ENCODE measurements at regions not wholly inside any gene's neighbourhood (a gene's known extent, or its start where the extent isn't known, plus 50 kb on each side); places are given as distances from the start of the nearest gene placed in this dataset.

- H4K20me1 ChIP-seq (ENCODE audit: insufficient read depth, low read length) = no peaks in the 10 kb centered on the region
- DNase-seq = no peak
- no peaks in the 10 kb centered on the region for H3K79me2 ChIP-seq (ENCODE audit: low read length)
- no peak overlapping the region for H3K4me2 ChIP-seq (ENCODE audit: low read depth, low read length)
- no peaks in the 10 kb centered on the region for H3K9me2 ChIP-seq (replicated peaks; ENCODE audit: insufficient read depth, low read length)
- no peaks in the 10 kb centered on the region for H3K27me3 ChIP-seq (replicated peaks; ENCODE audit: insufficient read depth, low read length)
- no peak for TF ChIP-seq EZH2 (optimal IDR thresholded peaks at IDR 0.05; ENCODE audit: low read depth, low read length)
- no peak for TF ChIP-seq EZH2phosphoT487 (IDR thresholded peaks at IDR 0.05; ENCODE audit: low read length)
- no peak for TF ChIP-seq CTCF (IDR thresholded peaks at IDR 0.05; ENCODE audit: low read length)
- no peak overlapping the region for H3K9ac ChIP-seq (ENCODE audit: low read length)
- no peaks in the 10 kb centered on the region for H3K9me3 ChIP-seq (replicated peaks; ENCODE audit: insufficient read depth, low read length)
- H3K4me1 ChIP-seq (ENCODE audit: low read length) = no peaks in the 10 kb centered on the region
- no peaks in the 10 kb centered on the region for H3K36me3 ChIP-seq (replicated peaks; ENCODE audit: insufficient read depth, low read length)
- H3K4me3 ChIP-seq (ENCODE audit: low read length) = no peak overlapping the region
- H3K27ac ChIP-seq (ENCODE audit: low read length) = no peak overlapping the region
- no peaks in the 10 kb centered on the region for H3F3A ChIP-seq (ENCODE audit: insufficient read depth, low read length)
- no peak overlapping the region for H2AFZ ChIP-seq (ENCODE audit: low read length)
Measured at GRCh38 chr14:65867333-65867732, 454.8 kb downstream of the FUT8 start.

GRCh38 chr14:65872536-65872935, 460.0 kb downstream of the FUT8 start:
- H3K9me3 ChIP-seq (replicated peaks; ENCODE audit: insufficient read depth, low read length) = no peaks in the 10 kb centered on the region
- no peaks in the 10 kb centered on the region for H3K36me3 ChIP-seq (replicated peaks; ENCODE audit: insufficient read depth, low read length)
- no peak overlapping the region for H3K9ac ChIP-seq (ENCODE audit: low read length)
- no peaks in the 10 kb centered on the region for H3K79me2 ChIP-seq (ENCODE audit: low read length)
- no peak overlapping the region for H3K4me2 ChIP-seq (ENCODE audit: low read depth, low read length)
- H3K27ac ChIP-seq (ENCODE audit: low read length) = no peak overlapping the region
- no peaks in the 10 kb centered on the region for H3K4me1 ChIP-seq (ENCODE audit: low read length)
- H3F3A ChIP-seq (ENCODE audit: insufficient read depth, low read length) = no peaks in the 10 kb centered on the region
- H3K4me3 ChIP-seq (ENCODE audit: low read length) = no peak overlapping the region
- H3K27me3 ChIP-seq (replicated peaks; ENCODE audit: insufficient read depth, low read length) = no peaks in the 10 kb centered on the region
- H4K20me1 ChIP-seq (ENCODE audit: insufficient read depth, low read length) = no peaks in the 10 kb centered on the region
- no peaks in the 10 kb centered on the region for H3K9me2 ChIP-seq (replicated peaks; ENCODE audit: insufficient read depth, low read length)
- no peak for DNase-seq
- TF ChIP-seq CTCF (IDR thresholded peaks at IDR 0.05; ENCODE audit: low read length) (no peak), EZH2 (optimal IDR thresholded peaks at IDR 0.05; ENCODE audit: low read depth, low read length) (no peak), EZH2phosphoT487 (IDR thresholded peaks at IDR 0.05; ENCODE audit: low read length) (no peak)
- H2AFZ ChIP-seq (ENCODE audit: low read length) = no peak overlapping the region

- Histone ChIP-seq H3K9me2 (replicated peaks; ENCODE audit: insufficient read depth, low read length) (no peaks in the 10 kb centered on the region), H3K27me3 (replicated peaks; ENCODE audit: insufficient read depth, low read length) (no peaks in the 10 kb centered on the region), H4K20me1 (ENCODE audit: insufficient read depth, low read length) (no peaks in the 10 kb centered on the region), H3K27ac (ENCODE audit: low read length) (no peak overlapping the region), H3K4me3 (ENCODE audit: low read length) (no peak overlapping the region), H3K9me3 (replicated peaks; ENCODE audit: insufficient read depth, low read length) (no peaks in the 10 kb centered on the region), H3K9ac (ENCODE audit: low read length) (no peak overlapping the region), H3K4me1 (ENCODE audit: low read length) (no peaks in the 10 kb centered on the region), H3K36me3 (replicated peaks; ENCODE audit: insufficient read depth, low read length) (no peaks in the 10 kb centered on the region), H3F3A (ENCODE audit: insufficient read depth, low read length) (no peaks in the 10 kb centered on the region), H3K79me2 (ENCODE audit: low read length) (no peaks in the 10 kb centered on the region), H3K4me2 (ENCODE audit: low read depth, low read length) (no peak overlapping the region), H2AFZ (ENCODE audit: low read length) (no peak overlapping the region)
- DNase-seq = no peak
- TF ChIP-seq EZH2 (optimal IDR thresholded peaks at IDR 0.05; ENCODE audit: low read depth, low read length) = no peak
- TF ChIP-seq EZH2phosphoT487 (IDR thresholded peaks at IDR 0.05; ENCODE audit: low read length) = no peak
- TF ChIP-seq CTCF (IDR thresholded peaks at IDR 0.05; ENCODE audit: low read length) = no peak
Measured at GRCh38 chr14:65877166-65877565, 464.6 kb downstream of the FUT8 start.
